ENCODE measurements at regions not wholly inside any gene's neighbourhood (a gene's known extent, or its start where the extent isn't known, plus 50 kb on each side); places are given as distances from the start of the nearest gene placed in this dataset.
"Not testable (repeated sequence)": the region's sequence is repeated elsewhere in the genome, so short reads cannot be mapped to it uniquely, and the experiment has no call there.

DNA sequence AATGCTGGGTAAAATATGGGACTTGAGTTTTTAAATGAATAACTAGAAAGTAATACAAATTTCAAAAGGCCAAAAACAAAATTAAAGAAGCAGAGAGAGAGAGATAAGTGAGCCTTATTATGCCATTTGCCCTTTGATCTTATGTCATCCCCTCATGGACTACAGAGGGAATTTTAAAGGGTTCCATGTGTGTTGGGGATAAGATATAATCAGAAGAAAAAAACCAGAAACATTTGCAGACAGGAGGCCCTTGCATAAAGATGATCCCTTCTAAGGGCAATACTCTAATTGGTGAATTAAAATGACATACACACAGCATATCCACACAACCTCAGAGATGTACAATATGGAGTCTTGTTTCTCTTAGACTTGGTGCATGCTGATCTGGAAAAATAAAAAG is 406.6 kb upstream of the LARGE1 start:
- DNase-seq, result no peak

DNA sequence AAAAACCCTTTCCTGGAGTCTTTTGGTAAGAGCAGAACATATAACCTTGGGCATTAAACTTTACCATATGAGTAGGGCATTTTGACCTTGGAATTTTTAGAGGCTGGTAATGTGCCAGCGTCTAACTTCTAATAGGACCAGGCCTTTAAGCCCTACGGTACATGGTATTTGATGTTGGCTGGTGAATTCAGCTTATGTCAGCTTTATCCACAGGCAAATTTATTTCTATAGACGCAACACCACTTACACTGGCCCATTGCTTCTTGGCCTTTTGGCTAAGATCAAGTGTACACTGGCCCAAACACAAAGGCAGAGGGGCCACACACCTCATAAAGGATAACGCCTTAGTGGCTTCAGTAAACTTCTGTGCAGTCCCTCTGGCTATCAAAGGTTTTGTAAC is 410.2 kb upstream of the LARGE1 start:
- DNase-seq, result no peak

DNA sequence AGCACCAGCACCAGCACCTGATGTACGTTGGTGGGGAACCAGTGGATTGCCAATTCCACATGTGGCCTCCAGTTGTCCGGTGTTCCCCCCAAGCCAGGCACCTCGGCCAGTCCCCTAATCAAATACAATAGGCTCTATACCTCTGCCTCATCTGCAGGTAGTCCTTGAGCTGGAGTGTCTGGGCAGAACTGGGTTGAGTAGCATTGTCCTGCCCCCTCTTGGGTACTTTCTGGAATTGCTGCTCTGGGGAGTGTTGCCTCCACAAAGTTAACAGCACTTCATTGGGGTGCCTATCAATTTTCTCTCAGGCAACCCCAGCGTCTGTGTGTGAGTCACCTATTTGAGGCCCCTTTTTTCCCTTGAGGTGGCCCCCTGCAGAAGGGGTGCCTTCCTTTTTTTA is 413.0 kb upstream of the LARGE1 start:
- no peak for DNase-seq

DNA sequence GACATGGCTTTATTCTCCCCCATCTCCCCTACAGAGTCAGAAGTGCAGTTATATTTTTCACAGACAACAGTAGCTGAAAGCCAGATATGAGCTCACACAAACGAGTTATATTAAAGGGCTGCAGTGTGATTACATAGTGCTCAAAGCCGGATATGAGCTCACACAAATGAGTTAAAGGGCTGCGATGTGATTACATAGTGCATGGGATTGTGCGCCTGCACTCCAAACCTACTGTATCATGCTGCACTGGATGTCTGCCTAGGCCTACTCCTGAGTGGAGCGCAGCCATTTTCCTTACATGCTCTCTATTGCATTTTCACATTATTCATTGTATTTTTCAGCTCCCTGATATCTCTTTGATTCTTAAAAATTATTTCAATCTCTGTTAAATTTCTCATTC is 414.6 kb upstream of the LARGE1 start:
- peak; percentile 18 for DNase-seq

DNA sequence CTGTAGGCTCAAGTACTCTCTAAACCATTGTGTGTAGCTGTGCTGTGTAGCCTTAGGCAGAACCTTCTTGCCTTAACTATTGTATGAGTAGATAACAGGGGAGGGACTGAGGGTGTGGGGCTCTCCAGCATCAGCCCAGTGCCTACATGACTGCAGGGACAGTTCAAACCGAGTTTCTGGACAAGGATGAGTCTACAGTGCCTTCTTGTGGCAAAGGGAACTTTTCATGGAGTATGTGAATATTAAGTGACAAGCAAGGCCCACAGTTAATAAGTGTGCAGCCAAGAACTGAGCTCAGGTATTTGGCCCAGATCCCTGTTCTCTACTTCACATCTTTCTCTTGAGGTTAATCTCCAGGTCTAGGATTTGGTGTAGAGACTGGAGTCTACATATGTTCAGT is 424.4 kb upstream of the LARGE1 start:
- DNase-seq, result no peak

DNA sequence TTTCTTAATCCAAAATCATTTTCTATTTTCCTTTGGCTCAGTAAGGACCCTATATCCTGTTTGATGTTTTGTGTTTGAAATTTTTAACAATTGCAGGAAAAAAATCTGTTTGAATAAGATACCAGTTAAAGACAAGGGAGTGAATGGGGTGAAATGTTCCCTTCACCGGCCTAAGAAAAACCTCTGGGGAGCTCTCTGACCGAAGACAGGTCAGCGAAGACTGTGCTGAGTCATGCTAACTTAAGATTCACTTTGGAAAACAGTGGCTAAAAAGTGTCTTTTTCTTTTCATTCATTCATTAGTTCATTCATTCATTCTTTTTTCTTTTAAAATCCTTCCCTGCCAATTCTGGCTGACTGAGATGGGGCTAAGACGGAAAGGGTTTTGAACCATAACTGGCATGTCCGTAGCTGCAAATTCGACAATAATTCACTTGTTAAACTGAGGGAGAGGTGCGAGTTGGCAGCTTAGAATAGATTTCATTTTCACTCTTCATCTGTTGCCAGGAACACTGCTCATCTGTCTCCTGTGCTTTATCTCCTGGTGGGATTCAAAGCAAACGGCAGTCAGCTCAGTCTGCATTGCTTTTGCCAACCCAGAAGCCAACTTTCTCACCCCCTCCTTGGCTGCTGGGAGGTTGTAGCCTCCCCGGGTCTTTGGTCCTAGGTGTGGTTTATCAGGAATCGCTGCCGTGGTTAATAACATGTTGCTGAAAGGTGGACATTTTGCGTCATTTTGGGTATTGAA is 434.0 kb upstream of the LARGE1 start:
- no peak for DNase-seq

DNA sequence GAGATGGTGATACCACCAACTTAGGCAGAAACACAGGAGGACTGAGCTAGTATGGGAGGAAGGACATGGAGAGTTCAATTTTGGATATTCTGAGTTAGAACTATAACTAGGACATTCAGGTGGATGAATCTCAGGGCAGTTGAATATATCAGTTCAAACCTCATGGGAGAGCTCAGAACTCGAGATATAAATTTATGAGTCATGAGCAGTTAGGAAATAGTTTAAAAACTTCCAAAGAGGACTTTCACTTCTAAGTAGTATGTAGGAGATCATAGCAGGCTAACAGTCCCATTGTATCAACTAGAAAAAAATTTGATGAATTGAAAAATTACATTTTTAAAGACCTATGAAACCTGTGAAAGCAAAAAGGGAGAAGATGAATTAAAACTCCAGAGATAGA is 436.2 kb upstream of the LARGE1 start:
- no peak for DNase-seq

DNA sequence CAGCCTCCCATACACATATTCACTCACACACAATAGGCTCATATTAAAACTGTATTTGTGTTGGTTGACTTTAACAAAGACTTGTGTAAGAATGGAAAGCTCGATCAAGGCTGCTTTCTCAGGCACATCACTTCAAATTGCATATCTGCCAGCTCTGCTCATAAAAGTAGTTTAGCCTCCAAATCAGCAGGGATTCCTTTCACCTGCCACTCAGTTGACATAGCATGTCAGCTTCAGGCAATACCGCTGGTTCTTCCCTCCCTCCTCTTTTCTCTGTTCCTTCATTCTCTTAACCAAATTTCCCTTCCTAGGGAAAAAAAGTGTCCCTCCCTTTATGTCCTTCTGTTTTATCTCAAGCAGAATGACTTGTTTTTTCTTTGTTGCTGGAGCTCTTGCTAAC is 450.4 kb upstream of the LARGE1 start:
- DNase-seq, result no peak

DNA sequence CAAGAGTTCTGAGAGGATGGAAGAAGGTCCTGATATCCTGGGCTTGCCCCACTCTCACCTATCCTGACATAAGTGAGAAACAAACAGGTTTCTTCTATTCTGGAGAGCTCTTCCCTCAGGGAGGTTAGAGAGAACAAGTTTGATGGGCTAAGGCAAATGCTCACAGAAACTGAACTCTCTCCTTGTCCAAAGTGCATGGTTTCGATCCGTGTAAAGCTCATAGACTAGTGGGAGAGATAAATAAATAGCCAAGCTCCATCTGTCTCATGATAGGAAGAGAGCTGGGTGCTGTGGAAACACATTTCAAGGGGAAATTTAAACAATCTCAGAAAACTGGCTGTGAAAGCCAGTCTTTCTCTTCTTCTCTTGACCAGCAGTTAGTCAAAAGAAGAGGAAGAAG is 459.5 kb upstream of the LARGE1 start:
- no peak for DNase-seq

DNA sequence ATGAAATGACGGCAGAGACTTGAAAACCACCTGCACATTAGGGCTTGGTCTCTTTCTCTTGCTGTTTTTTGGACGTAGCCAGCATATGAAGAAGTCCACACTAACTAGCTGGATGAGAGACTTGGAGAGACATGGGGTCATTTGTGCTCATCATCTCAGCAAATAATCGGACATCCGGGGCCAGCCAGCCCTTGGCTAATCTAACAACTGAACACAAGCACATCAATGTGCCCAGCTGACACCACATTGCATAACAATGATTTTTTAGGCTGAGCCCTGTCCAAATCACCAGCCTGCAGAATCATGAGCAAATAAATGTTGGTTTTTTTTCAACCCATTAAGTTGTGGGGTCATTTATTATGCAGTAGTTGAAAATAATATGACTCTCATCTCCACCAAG is 460.3 kb upstream of the LARGE1 start:
- DNase-seq, result no peak

DNA sequence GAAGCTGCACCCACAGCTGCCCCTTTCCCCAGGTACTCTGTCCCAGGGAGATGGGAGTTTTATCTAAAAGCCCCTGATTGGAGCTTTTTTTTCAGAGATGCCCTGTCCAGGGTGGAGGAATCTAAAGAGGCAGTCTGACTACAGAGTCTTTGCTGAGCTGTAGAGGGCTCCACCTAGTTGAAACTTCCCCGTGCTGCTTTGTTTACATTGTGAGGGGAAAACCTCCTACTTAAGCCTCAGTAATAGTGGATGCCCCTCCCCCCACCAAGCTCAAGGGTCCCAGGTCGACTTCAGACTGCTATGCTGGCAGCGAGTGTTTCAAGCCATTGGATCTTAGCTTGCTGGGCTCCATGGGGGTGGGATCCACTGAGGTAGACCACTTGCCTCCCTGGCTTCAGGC is 470.1 kb upstream of the LARGE1 start:
- DNase-seq, result no peak

DNA sequence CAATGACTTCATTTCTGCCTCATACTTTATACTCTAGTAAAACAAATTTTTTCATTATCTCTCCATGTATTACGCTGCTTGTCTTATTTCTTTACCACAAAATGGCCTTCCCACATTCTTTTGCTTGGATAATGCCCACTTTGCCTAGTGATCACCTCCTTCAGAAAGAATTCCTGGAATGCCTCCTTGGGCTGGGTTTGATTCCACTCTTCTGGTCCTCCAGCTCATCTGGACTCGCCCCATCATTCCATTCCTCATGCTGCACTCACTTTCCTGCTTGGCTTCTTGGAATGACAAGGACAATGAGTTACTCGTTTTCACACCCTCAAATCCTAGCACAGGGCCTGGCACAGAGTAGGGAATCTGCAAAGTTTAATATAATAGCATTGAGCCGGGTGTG is 475.1 kb upstream of the LARGE1 start:
- no peak for DNase-seq

DNA sequence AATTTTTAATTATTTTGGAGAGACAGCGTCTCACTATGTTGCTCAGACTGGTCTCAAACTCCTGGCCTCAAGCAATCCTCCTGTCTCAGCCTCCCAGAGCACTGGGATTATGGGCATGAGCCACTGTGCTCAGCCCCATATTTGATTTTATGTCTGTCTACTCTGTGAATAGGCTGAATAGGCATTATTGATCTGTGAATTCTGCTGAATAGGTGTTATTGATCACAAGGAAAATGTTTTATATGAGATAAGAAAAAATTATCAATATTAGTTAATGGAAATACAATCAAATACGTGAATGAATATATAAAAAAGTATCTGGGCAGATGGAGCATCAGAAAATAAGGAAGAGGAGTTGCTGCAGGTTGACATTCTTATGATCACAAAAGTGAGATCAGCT is 483.4 kb upstream of the LARGE1 start:
- DNase-seq, result no peak

DNA sequence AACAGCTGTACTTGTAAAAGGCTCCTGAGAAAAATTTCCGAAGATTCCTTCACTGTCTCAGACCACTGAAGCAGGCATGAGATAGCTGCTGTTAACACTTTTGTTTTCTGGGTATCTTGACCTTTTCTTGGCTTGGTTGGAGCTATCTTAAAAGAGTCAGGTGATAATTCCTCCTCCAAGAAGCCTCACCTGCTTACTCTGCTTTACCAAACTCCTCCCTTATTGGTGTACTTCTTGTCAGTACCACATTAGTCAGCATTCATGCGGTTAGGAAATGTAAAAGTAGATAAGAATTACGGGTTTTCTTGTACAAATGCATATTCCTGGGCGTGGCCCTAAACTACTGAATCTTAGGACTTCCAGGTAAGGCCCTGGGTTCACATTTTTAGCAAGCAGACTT is 489.8 kb upstream of the LARGE1 start:
- DNase-seq, result no peak

DNA sequence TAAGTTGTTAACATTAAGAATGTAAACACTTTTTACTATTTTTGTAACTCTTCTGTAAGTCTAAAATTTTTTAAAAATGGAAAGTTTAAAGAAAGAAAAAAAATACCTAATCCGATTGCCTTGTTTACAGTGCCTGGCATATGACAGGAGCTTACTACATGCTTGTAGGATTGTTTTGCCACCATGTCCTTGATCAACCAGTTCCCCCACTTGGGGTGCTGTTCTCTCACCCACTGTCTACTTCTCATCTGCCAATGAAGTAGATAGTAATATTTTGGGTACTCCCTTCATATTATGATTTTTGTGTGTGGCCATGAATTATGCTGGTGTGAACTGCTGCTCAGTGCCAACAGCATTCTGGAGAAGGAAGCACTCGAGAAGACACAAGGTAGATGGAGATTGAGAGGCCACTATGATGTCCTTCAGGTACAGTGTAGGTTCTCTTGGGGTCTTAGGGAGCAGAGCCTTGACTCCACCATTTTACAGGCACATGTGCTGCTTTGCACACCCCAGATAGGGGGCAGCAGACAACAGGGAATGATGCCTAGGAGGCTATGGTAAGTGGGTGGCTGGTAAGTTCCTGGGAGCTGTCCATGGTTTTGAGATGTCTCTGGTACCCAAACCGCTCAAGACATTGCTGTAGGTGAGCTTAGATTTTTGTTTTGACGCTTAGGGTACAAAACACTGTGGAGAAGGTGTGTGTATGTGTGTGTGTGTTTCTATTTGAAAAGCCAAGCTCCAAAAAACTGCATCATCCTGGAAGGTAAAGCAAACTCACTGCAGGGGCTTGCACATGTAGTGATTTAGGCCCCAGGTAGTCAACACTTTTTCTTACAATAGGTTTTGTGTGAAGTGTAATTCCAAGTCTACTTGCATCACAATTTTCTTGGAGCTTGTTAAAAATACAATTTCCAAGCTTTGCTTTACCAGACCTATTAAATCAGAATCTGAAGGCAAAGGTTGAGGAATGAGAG is 494.5 kb upstream of the LARGE1 start:
- DNase-seq, result peak; percentile 93

DNA sequence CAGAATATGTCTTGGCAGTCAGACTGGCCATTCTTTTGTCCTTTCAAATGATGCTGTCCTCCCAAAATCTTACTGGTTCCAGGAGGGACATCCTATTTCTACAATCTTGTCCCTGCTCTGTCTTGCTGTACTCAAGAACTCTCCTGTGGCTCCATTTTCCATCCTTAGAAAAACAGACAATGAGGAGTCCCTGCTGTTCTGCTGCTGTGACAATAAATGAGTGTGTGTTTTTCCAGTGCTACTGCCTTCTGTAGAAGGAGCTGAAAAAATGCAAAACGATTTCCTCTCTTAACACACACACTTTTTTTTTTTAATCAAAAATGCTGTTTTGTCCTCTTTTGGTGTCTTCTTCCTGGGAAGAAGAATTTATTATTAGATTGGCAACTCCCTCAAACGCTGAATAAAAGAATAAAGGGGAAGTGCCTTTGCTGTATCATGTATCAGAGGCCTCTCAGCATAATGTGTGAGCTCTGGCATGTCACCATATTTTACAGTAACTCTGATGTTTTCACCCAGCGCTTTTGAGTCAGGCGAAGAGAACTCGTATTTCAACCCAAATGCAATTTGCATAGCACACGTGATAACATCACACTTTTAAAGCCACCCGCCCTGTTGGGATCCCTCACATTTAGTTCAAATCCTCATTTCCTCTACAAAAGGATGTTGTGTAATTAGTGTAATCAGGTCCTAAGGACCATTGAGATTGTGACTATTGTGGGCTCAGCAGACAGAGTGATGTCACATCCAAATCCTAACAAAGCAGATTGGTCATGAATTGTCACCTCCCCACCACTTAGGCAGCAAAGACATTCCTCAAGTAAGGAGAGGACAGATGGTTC is 496.0 kb upstream of the LARGE1 start:
- DNase-seq, result no peak

DNA sequence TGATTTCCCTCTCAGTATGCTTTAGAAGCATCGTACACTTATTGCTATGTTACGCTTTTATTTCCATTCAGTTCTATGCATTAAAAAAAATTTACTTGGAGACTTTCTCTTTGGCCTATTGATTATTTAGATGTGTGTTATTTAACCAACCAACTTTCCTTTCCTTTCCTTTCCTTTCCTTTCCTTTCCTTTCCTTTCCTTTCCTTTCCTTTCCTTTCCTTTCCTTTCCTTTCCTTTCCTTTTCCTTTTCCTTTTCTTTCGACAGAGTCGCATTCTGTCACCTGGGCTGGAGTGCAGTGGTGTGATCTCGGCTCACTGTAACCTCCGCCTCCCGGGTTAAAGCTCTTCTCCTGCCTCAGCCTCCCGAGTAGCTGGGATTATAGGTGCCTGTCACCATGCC is 502.7 kb upstream of the LARGE1 start:
- not testable (repeated sequence) for DNase-seq

DNA sequence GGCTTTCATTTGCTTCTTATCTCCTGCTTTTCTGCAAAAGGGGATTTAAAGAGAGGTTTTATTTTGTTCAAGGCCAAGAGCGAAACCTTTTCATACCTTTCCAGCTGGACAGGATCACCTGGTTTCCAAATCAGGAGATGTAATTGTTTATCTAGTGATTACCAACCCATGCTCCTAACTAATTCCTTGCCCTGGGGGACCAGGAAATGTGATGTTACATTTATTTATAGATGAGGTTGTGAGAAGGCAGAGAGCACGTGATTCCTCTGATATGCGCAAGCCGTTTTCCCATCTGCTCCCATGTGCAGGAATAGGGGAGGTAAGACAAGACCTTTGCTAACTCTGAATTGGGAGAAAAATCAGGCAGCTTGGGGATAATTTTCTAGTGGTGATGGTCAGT is 507.2 kb upstream of the LARGE1 start:
- DNase-seq, result no peak

DNA sequence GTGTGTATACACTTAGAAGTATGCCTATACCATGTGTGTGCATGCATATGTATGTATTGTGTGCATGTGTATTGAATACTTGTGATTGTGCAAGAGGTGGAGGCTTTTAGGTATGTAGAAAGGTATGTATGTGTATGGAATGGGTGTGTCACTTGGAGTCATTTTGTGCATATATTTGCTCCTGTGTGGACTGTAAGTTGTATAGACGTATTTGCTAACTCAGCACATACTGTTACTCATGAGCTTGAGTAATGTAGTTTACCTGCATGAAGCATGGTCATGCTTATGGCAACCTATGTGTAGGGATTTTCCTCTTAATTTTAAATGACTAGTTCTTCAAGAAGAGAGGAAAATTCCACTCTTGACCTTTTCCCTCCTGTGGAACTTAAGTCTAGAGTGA is 507.6 kb upstream of the LARGE1 start:
- DNase-seq, result no peak

DNA sequence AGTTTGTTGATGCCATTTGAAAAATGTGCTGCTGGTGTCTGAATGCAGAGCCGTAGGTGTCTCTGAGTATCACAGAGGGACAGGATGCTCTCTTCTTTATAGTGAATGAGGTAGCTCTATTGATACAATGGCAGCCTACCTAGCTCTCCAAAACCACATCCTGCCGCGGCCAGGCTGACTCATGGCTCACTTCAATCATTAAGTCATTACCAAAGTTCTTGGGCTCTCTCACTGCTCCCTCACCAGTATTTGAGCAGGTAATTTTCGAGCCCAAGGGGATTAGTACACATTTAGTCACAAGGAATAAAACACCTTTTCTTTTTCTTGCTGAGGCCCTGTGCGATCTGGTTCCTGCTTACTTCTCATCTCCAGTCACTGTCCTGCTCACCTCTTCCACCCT is 509.0 kb upstream of the LARGE1 start:
- DNase-seq, result no peak

DNA sequence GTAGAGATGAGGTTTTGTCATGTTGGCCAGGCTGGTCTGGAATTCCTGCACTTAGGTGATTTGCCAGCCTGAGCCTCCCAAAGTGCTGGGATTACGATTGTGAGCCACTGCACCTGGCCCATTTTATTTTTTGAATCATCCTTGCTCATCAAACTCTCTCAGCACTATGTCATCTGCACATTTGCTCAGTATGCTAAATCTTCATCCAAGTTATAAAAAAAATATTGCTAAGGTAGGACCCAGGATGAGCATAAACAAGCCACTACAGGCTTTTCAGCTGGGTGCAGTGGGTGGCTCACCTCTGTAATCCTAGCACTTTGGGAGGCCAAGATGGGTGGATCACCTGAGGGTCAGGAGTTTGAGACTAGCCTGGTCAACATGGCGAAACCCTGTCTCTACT is 510.1 kb upstream of the LARGE1 start:
- no peak for DNase-seq

DNA sequence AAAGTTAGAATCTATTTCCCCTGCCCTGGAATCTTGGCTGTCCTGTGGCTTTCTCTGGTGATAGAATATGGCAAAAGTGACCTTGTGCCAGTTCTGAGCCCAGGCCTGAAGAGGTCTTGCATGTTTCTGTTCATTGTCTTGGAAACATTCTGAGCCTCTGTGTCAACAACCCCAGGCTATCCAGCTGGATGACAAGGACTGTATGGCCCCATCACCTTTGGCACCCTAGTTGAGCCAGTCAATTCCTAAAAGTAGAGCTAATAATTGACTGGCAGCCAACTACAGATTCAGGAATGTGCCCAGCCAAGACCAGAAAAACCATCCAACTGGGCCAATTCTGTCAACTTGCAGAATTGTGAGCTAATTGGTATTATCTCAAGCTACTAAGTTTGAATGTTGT is 514.1 kb upstream of the LARGE1 start:
- DNase-seq, result no peak

DNA sequence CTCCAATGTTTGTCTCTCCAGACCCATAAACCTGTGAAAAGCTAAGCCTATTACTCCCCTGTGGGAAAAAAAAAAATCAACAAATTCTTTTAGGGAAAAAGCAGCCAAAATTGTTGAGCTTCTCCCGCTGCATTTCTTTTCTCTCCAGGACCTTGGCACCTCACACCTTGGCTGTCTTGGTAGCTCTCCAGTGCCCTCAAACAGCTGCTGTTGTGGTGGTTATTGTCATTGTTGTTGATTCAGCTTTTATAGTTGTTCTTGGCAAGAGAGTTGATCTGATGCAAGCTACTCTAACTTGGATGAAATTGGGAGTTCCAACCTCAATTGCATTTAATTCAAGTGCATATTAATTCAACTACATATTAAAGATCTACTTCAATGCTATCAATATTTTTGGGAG is 516.9 kb upstream of the LARGE1 start:
- DNase-seq, result no peak
